H1 (cell line): ENCODE measurements at regions not wholly inside any gene's neighbourhood (a gene's known extent, or its start where the extent isn't known, plus 50 kb on each side); places are given as distances from the start of the nearest gene placed in this dataset.

ENCODE experiments used
- CTCF ChIA-PET: fragments of 300-600 bp; sonication (Branson Sonifier 250); formaldehyde crosslinking; loops from one replicate; lab custom pipeline; 2021; ENCODE audit not compliant: partially characterized antibody; lab: Charles Lee
- POLR2A ChIA-PET: fragments of 300-600 bp; sonication (Branson Sonifier 250); formaldehyde crosslinking; loops from one replicate; lab custom pipeline; 2021; ENCODE audit warnings: inconsistent platforms; ENCODE audit not compliant: partially characterized antibody; lab: Charles Lee
- DNase-seq, 2 experiments: peaks; one replicate each; pipeline versions ENCODE4 v3.0.0 to v3.0.0-alpha.2; 2010 to 2022; ENCODE audit warnings: low spot score in 2 of 2, low read depth in 1 of 2, mixed read lengths in 1 of 2
- FAIRE-seq: peaks from 2 replicates; lab custom pipeline; 2011; peaks lifted over from hg19 to GRCh38; lab: Jason Lieb, UNC
- H2AFZ ChIP-seq: 2 replicates; pipeline ENCODE4 v1.8.1; 2012; ENCODE audit warnings: low read length, inconsistent platforms
- H2AK5ac ChIP-seq: 2 replicates; pipeline ENCODE4 v1.6.1; 2013; ENCODE audit warnings: low read depth, low read length
- H2BK120ac ChIP-seq: replicated peaks from 2 replicates; pipeline ENCODE3; 2013; ENCODE audit warnings: low read depth, low read length, inconsistent platforms
- H2BK12ac ChIP-seq: 2 replicates; pipeline ENCODE4 v1.6.1; 2013; ENCODE audit warnings: low read depth, low read length
- H2BK15ac ChIP-seq: 2 replicates; pipeline ENCODE4 v1.6.1; 2013; ENCODE audit warnings: low read length
- H2BK20ac ChIP-seq: 2 replicates; pipeline ENCODE4 v1.6.1; 2013; ENCODE audit warnings: low read length
- H2BK5ac ChIP-seq: 2 replicates; pipeline ENCODE4 v1.6.1; 2013; ENCODE audit warnings: low read depth, low read length
- H3K14ac ChIP-seq: 2 replicates; pipeline ENCODE4 v1.6.1; 2013; ENCODE audit warnings: inconsistent platforms; ENCODE audit not compliant: insufficient read length
- H3K18ac ChIP-seq: 2 replicates; pipeline ENCODE4 v1.6.1; 2013; ENCODE audit warnings: low read length; ENCODE audit errors: extremely low read depth
- H3K23ac ChIP-seq: 2 replicates; pipeline ENCODE4 v1.6.1; 2013; ENCODE audit warnings: inconsistent platforms; ENCODE audit not compliant: insufficient read length
- H3K23me2 ChIP-seq: 2 replicates; pipeline ENCODE4 v1.6.1; 2013; ENCODE audit warnings: low read depth, low read length
- H3K27ac ChIP-seq: 2 replicates; pipeline ENCODE4 v1.6.1; 2011; ENCODE audit warnings: low read depth, low read length, inconsistent platforms
- H3K27me3 ChIP-seq, 4 experiments: replicated peaks in 1 of 4; 1 replicate in 1 of 4; 2 replicates in 3 of 4; pipeline versions ENCODE4 v1.6.1 to v1.8.1; 2011 to 2013; ENCODE audit warnings: low read length in 3 of 4, mild to moderate bottlenecking in 3 of 4, inconsistent platforms in 2 of 4, mixed read lengths in 2 of 4, moderate library complexity in 1 of 4; ENCODE audit not compliant: control insufficient read depth in 3 of 4, insufficient read depth in 3 of 4; ENCODE audit errors: extremely low read depth in 1 of 4
- H3K36me3 ChIP-seq, 4 experiments: 2 replicates each; pipeline versions ENCODE4 v1.6.1 to v1.8.1; 2011 to 2013; ENCODE audit warnings: mild to moderate bottlenecking in 4 of 4, low read length in 3 of 4, moderate library complexity in 2 of 4, control low read depth in 1 of 4, inconsistent platforms in 1 of 4; ENCODE audit not compliant: insufficient read depth in 4 of 4, control insufficient read depth in 2 of 4
- H3K4ac ChIP-seq: replicated peaks from 2 replicates; pipeline ENCODE3; 2013; ENCODE audit warnings: low read length, low read depth, mixed read lengths, inconsistent platforms; ENCODE audit not compliant: insufficient read length
- H3K4me1 ChIP-seq, 4 experiments: replicated peaks in 1 of 4; 1 replicate in 1 of 4; 2 replicates in 3 of 4; pipeline versions ENCODE4 v1.6.1 to v1.8.1; 2011 to 2013; ENCODE audit warnings: low read length in 3 of 4, inconsistent platforms in 2 of 4, mixed read lengths in 1 of 4; ENCODE audit not compliant: insufficient read depth in 4 of 4, control insufficient read depth in 3 of 4
- H3K4me2 ChIP-seq, 2 experiments: 2 replicates each; pipeline versions ENCODE4 v1.6.1 to v1.8.1; 2011 to 2013; ENCODE audit warnings: low read depth in 2 of 2, low read length in 2 of 2, control low read depth in 1 of 2, inconsistent platforms in 1 of 2, mild to moderate bottlenecking in 1 of 2; ENCODE audit not compliant: insufficient read depth in 1 of 2
- H3K4me3 ChIP-seq, 4 experiments: fragments of 200-600, 300-600 bp in 1 of 4; sonication (generic), shearing (Covaris generic), sonication (Bioruptor Twin) in 1 of 4; 2 replicates each; pipeline versions ENCODE4 v1.5.1 to v1.8.1; 2011 to 2016; ENCODE audit warnings: low read length in 4 of 4, low read depth in 3 of 4, control low read depth in 2 of 4, inconsistent platforms in 2 of 4, mild to moderate bottlenecking in 2 of 4, mixed read lengths in 1 of 4, moderate library complexity in 1 of 4; ENCODE audit not compliant: insufficient read depth in 2 of 4; ENCODE audit errors: extremely low read depth in 1 of 4
- H3K56ac ChIP-seq: replicated peaks from 2 replicates; pipeline ENCODE3; 2013; ENCODE audit warnings: low read depth, mild to moderate bottlenecking, mixed read lengths, low read length, inconsistent platforms; ENCODE audit not compliant: insufficient read length
- H3K79me1 ChIP-seq: 2 replicates; pipeline ENCODE4 v1.6.1; 2013; ENCODE audit warnings: low read depth, low read length, control low read depth
- H3K79me2 ChIP-seq, 2 experiments: 2 replicates each; pipeline versions ENCODE4 v1.6.1 to v1.8.1; 2012 to 2013; ENCODE audit warnings: low read length in 2 of 2, mild to moderate bottlenecking in 2 of 2, inconsistent platforms in 1 of 2; ENCODE audit not compliant: insufficient read depth in 2 of 2, control insufficient read depth in 1 of 2
- H3K9ac ChIP-seq, 4 experiments: replicated peaks in 1 of 4; 1 replicate in 1 of 4; 2 replicates in 3 of 4; pipeline versions ENCODE4 v1.6.1 to v1.8.1; 2011 to 2013; ENCODE audit warnings: low read depth in 3 of 4, low read length in 3 of 4, control low read depth in 2 of 4, mild to moderate bottlenecking in 2 of 4, moderate library complexity in 2 of 4, inconsistent platforms in 1 of 4; ENCODE audit errors: extremely low read depth in 1 of 4
- H3K9me3 ChIP-seq, 2 experiments: 2 replicates each; pipeline versions ENCODE4 v1.6.1 to v1.8.1; 2012 to 2013; ENCODE audit warnings: mild to moderate bottlenecking in 2 of 2, moderate library complexity in 2 of 2, control low read depth in 1 of 2, inconsistent platforms in 1 of 2, low read depth in 1 of 2, low read length in 1 of 2, mixed read lengths in 1 of 2; ENCODE audit not compliant: insufficient read depth in 2 of 2
- H4K20me1 ChIP-seq, 2 experiments: replicated peaks in 1 of 2; 2 replicates each; pipeline versions ENCODE3 to v1.8.1; 2011 to 2013; ENCODE audit warnings: inconsistent platforms in 2 of 2, low read length in 2 of 2, mild to moderate bottlenecking in 1 of 2; ENCODE audit not compliant: insufficient read depth in 2 of 2, control insufficient read depth in 1 of 2
- H4K5ac ChIP-seq: 2 replicates; pipeline ENCODE4 v1.6.1; 2013; ENCODE audit warnings: low read length, low read depth, mixed read lengths, inconsistent platforms; ENCODE audit not compliant: insufficient read length
- H4K8ac ChIP-seq: 2 replicates; pipeline ENCODE4 v1.8.0; 2013; ENCODE audit warnings: mild to moderate bottlenecking, moderate library complexity, low read length, inconsistent platforms; ENCODE audit not compliant: insufficient read depth; ENCODE audit errors: extremely low read depth
- H4K91ac ChIP-seq: replicated peaks from 2 replicates; pipeline ENCODE3; 2013; ENCODE audit warnings: low read length, mixed read lengths, inconsistent platforms; ENCODE audit not compliant: insufficient read length
- BACH1 ChIP-seq: IDR thresholded peaks from 2 replicates; pipeline ENCODE4 v1.6.1; 2012; ENCODE audit warnings: low read length, improper control_type of control experiment
- BRCA1 ChIP-seq: IDR thresholded peaks from 2 replicates; pipeline ENCODE4 v1.6.1; 2012; ENCODE audit warnings: low read depth, low read length, improper control_type of control experiment
- CBX5 ChIP-seq: fragments of 300-800, 300-1000 bp; sonication (generic); IDR thresholded peaks from 2 replicates; pipeline ENCODE4 v1.7.1; 2016; ENCODE audit warnings: antibody characterized with exemption, low read length, low read depth
- CEBPB ChIP-seq: IDR thresholded peaks from 2 replicates; pipeline ENCODE4 v1.6.1; 2012; ENCODE audit warnings: low read depth, low read length
- HDAC2 ChIP-seq, 2 experiments: fragments of 300-600 bp in 1 of 2; sonication (generic) in 1 of 2; IDR thresholded peaks; 2 replicates each; pipeline ENCODE4 v1.6.1; 2011 to 2012; ENCODE audit warnings: low read depth in 2 of 2, low read length in 2 of 2, mild to moderate bottlenecking in 2 of 2, moderate library complexity in 2 of 2, borderline replicate concordance in 1 of 2, inconsistent platforms in 1 of 2
- MAX ChIP-seq: IDR thresholded peaks from 2 replicates; pipeline ENCODE4 v1.6.1; 2012; ENCODE audit warnings: inconsistent platforms
- PHF8 ChIP-seq: fragments of 200-600 bp; sonication (generic); conservative IDR thresholded peaks from 2 replicates; pipeline ENCODE4 v1.7.1; 2012; ENCODE audit warnings: low read depth, mild to moderate bottlenecking, inconsistent platforms, low read length, moderate library complexity
- RAD21 ChIP-seq, 2 experiments: IDR thresholded peaks in 1 of 2; conservative IDR thresholded peaks in 1 of 2; 2 replicates each; pipeline ENCODE4 v1.6.1; 2011; ENCODE audit warnings: low read depth in 2 of 2, low read length in 2 of 2, improper control_type of control experiment in 1 of 2, inconsistent platforms in 1 of 2, mild to moderate bottlenecking in 1 of 2, moderate library complexity in 1 of 2
- RNF2 ChIP-seq: fragments of 200-900, 300-1000 bp; sonication (generic); IDR thresholded peaks from 2 replicates; pipeline ENCODE4 v1.7.1; 2016; ENCODE audit warnings: borderline replicate concordance, low read depth, mild to moderate bottlenecking, antibody characterized with exemption, low read length; ENCODE audit not compliant: poor library complexity, severe bottlenecking; ENCODE audit errors: missing control alignments
- SIN3A ChIP-seq, 2 experiments: IDR thresholded peaks in 1 of 2; conservative IDR thresholded peaks in 1 of 2; 2 replicates each; pipeline ENCODE4 v1.6.1; 2011 to 2012; ENCODE audit warnings: low read length in 2 of 2, improper control_type of control experiment in 1 of 2, low read depth in 1 of 2, mild to moderate bottlenecking in 1 of 2
- SIX5 ChIP-seq: IDR thresholded peaks from 2 replicates; pipeline ENCODE4 v1.6.1; 2011; ENCODE audit warnings: mild to moderate bottlenecking, low read depth, low read length
- TCF12 ChIP-seq: IDR thresholded peaks from 2 replicates; pipeline ENCODE4 v1.6.1; 2011; ENCODE audit warnings: low read depth, mild to moderate bottlenecking, low read length
- WGBS, 2 experiments: shearing (Covaris generic) in 1 of 2; methylation state at CpG; one replicate each; pipeline versions ENCODE4 v1.1.6 to v1.1.7; 2013 to 2015; ENCODE audit warnings: low lambda C conversion rate in 2 of 2, mixed read lengths in 2 of 2, inconsistent platforms in 1 of 2, low coverage in 1 of 2, missing lambda C conversion rate in 1 of 2; ENCODE audit not compliant: insufficient replicate concordance in 2 of 2, insufficient coverage in 1 of 2, insufficient read length in 1 of 2; ENCODE audit errors: extremely low coverage in 1 of 2, missing lambda C conversion rate in 1 of 2; 5-methylcytosine and 5-hydroxymethylcytosine counted together

GRCh38 chr3:161171113-161171512, 50.0 kb upstream of the NMD3 start:
- H3K36me3 ChIP-seq: no peaks in the 10 kb centered on the region
- H4K91ac ChIP-seq: no peak overlapping the region
- no peaks in the 10 kb centered on the region for H3K79me1 ChIP-seq
- H4K5ac ChIP-seq: no peak overlapping the region
- no peak overlapping the region for H3K9ac ChIP-seq
- DNase-seq (no peak), FAIRE-seq (no peak)
- no peak overlapping the region for H2BK15ac ChIP-seq
- H2BK12ac ChIP-seq: no peak overlapping the region
- no peak overlapping the region for H3K14ac ChIP-seq
- CTCF ChIA-PET: interaction anchor here (0.7 to 2.5 kb wide), 6 partner anchors 8 to 245 kb away, joined by 3 to 12 read pairs (median 3); partner anchors contain the start of gene B3GALNT1
- no peak overlapping the region for H2BK5ac ChIP-seq
- POLR2A ChIA-PET: no interaction called here
- H3K56ac ChIP-seq: no peak overlapping the region
- H4K8ac ChIP-seq: no peak overlapping the region
- H3K4ac ChIP-seq: no peak overlapping the region
- no peak overlapping the region for H3K27ac ChIP-seq
- H3K79me2 ChIP-seq: no peaks in the 10 kb centered on the region
- H2BK20ac ChIP-seq: no peak overlapping the region
- H3K23me2 ChIP-seq: no peaks in the 10 kb centered on the region
- WGBS, 2 experiments: 76% methylated on average over 2 of the region's 2 CpGs; no CpG with 5 or more reads in 1 of the 2 experiments
- no peak overlapping the region for H3K4me2 ChIP-seq
- no peak overlapping the region for H3K4me3 ChIP-seq
- H3K9me3 ChIP-seq: no peaks in the 10 kb centered on the region
- H3K23ac ChIP-seq: no peak overlapping the region
- no peaks in the 10 kb centered on the region for H4K20me1 ChIP-seq
- H3K27me3 ChIP-seq: no peaks in the 10 kb centered on the region
- no peak overlapping the region for H2AFZ ChIP-seq
- H3K4me1 ChIP-seq: no peaks in the 10 kb centered on the region
- no peak overlapping the region for H3K18ac ChIP-seq
- H2BK120ac ChIP-seq: no peak overlapping the region
- H2AK5ac ChIP-seq: no peak overlapping the region
- TF ChIP-seq SIX5: no peak
- no peak for TF ChIP-seq RAD21 (IDR thresholded peaks at IDR 0.05 in 1 of 2, conservative IDR thresholded peaks at IDR 0.05 in 1 of 2; ENCODE audit: low read depth in 2 of 2, low read length in 2 of 2)
- no peak for TF ChIP-seq BRCA1
- no peak for TF ChIP-seq CEBPB
- no peak for TF ChIP-seq PHF8
- TF ChIP-seq BACH1: no peak
- no peak for TF ChIP-seq MAX
- TF ChIP-seq SIN3A (conservative IDR thresholded peaks at IDR 0.05 in 1 of 2, IDR thresholded peaks at IDR 0.05 in 1 of 2; ENCODE audit: low read depth in 1 of 2, low read length in 2 of 2): no peak
- no peak for TF ChIP-seq HDAC2 (IDR thresholded peaks at IDR 0.05; ENCODE audit: borderline replicate concordance in 1 of 2, low read depth in 2 of 2, low read length in 2 of 2)
- TF ChIP-seq CBX5: no peak
- no peak for TF ChIP-seq TCF12
- TF ChIP-seq RNF2: no peak
